Stimulated activated CD4-positive, alpha-beta T cell treated with anti-CD3 and anti-CD28 coated beads, Interleukin-1b, Interleukin-23, amount 100 ng/mL, for 24 hours (primary cell): ENCODE measurements at regions not wholly inside any gene's neighbourhood (a gene's known extent, or its start where the extent isn't known, plus 50 kb on each side); places are given as distances from the start of the nearest gene placed in this dataset.

Experiments
- DNase-seq, 4 experiments: peaks; one replicate each; pipeline ENCODE4 v3.0.0-alpha.2; 2020; ENCODE audit warnings: low read depth in 4 of 4, low spot score in 1 of 4

- no peak for DNase-seq
These were observed 261.3 kb upstream of the MOCS1 start for GRCh38 chr6:40195428-40196134.

GRCh38 chr6:40194447-40195170 lies 260.3 kb upstream of the MOCS1 start:
- DNase-seq, result no peak

- no peak for DNase-seq
These were observed 258.3 kb upstream of the MOCS1 start for GRCh38 chr6:40192516-40192915.

GRCh38 chr6:40188931-40189330 lies 254.7 kb upstream of the MOCS1 start:
- no peak for DNase-seq

GRCh38 chr6:40187535-40188144 lies 253.4 kb upstream of the MOCS1 start:
- no peak for DNase-seq

GRCh38 chr6:40185486-40185885 lies 251.2 kb upstream of the MOCS1 start:
- no peak for DNase-seq

GRCh38 chr6:40183902-40184301 lies 249.6 kb upstream of the MOCS1 start:
- no peak for DNase-seq

GRCh38 chr6:40181367-40181766 lies 247.1 kb upstream of the MOCS1 start:
- DNase-seq, result no peak

GRCh38 chr6:40180271-40180670 lies 246.0 kb upstream of the MOCS1 start:
- no peak for DNase-seq

GRCh38 chr6:40179496-40179895 lies 245.2 kb upstream of the MOCS1 start:
- DNase-seq, result no peak

GRCh38 chr6:40177598-40177997 lies 243.3 kb upstream of the MOCS1 start:
- DNase-seq, result no peak

GRCh38 chr6:40176152-40176551 lies 241.9 kb upstream of the MOCS1 start:
- DNase-seq, result no peak

GRCh38 chr6:40172272-40172671 lies 238.0 kb upstream of the MOCS1 start:
- no peak for DNase-seq

GRCh38 chr6:40171343-40171742 lies 237.1 kb upstream of the MOCS1 start:
- no peak for DNase-seq

GRCh38 chr6:40170856-40171255 lies 236.6 kb upstream of the MOCS1 start:
- no peak for DNase-seq

GRCh38 chr6:40169878-40170277 lies 235.6 kb upstream of the MOCS1 start:
- DNase-seq, result no peak

- DNase-seq, result no peak
These were observed 232.7 kb upstream of the MOCS1 start for GRCh38 chr6:40166963-40167362.

- DNase-seq, result no peak
These were observed 230.9 kb upstream of the MOCS1 start for GRCh38 chr6:40165036-40165709.

GRCh38 chr6:40164345-40164755 lies 230.1 kb upstream of the MOCS1 start:
- no peak for DNase-seq

- DNase-seq, result no peak
These were observed 229.7 kb upstream of the MOCS1 start for GRCh38 chr6:40163924-40164323.

- no peak for DNase-seq
These were observed 227.8 kb upstream of the MOCS1 start for GRCh38 chr6:40162074-40162473.

GRCh38 chr6:40160826-40161225 lies 226.6 kb upstream of the MOCS1 start:
- no peak for DNase-seq
